ENCODE measurements at regions not wholly inside any gene's neighbourhood (a gene's known extent, or its start where the extent isn't known, plus 50 kb on each side); places are given as distances from the start of the nearest gene placed in this dataset.

GRCh38 chr6:166106076-166106686, 61.5 kb downstream of the TBXT start:
- Histone ChIP-seq H3K9ac (ENCODE audit: low read length) (no peak overlapping the region), H3K4me1 (ENCODE audit: control insufficient read depth, insufficient read depth, low read length) (no peaks in the 10 kb centered on the region), H3K9me3 (ENCODE audit: control insufficient read depth, low read length) (no peaks in the 10 kb centered on the region), H3K4me3 (ENCODE audit: low read length) (no peak overlapping the region), H3K27me3 (ENCODE audit: control insufficient read depth, insufficient read depth, low read length) (no peaks in the 10 kb centered on the region), H3K36me3 (ENCODE audit: control insufficient read depth, insufficient read depth, low read length) (no peaks in the 10 kb centered on the region)

GRCh38 chr6:166105341-166106075, 62.1 kb downstream of the TBXT start:
- no peak overlapping the region for H3K9ac ChIP-seq (ENCODE audit: low read length)
- no peaks in the 10 kb centered on the region for H3K4me1 ChIP-seq (ENCODE audit: control insufficient read depth, insufficient read depth, low read length)
- no peaks in the 10 kb centered on the region for H3K9me3 ChIP-seq (ENCODE audit: control insufficient read depth, low read length)

GRCh38 chr6:166104872-166105271, 62.8 kb downstream of the TBXT start:
- no peaks in the 10 kb centered on the region for H3K9me3 ChIP-seq (ENCODE audit: control insufficient read depth, low read length)
- H3K4me1 ChIP-seq (ENCODE audit: control insufficient read depth, insufficient read depth, low read length), result no peaks in the 10 kb centered on the region
- no peak overlapping the region for H3K9ac ChIP-seq (ENCODE audit: low read length)
- H3K27me3 ChIP-seq (ENCODE audit: control insufficient read depth, insufficient read depth, low read length), result no peaks in the 10 kb centered on the region
- H3K36me3 ChIP-seq (ENCODE audit: control insufficient read depth, insufficient read depth, low read length), result no peaks in the 10 kb centered on the region
- no peak overlapping the region for H3K4me3 ChIP-seq (ENCODE audit: low read length)

More at GRCh38 chr6:166105341-166106075, 62.1 kb downstream of the TBXT start:
- Histone ChIP-seq H3K4me3 (ENCODE audit: low read length) (no peak overlapping the region), H3K27me3 (ENCODE audit: control insufficient read depth, insufficient read depth, low read length) (no peaks in the 10 kb centered on the region), H3K36me3 (ENCODE audit: control insufficient read depth, insufficient read depth, low read length) (no peaks in the 10 kb centered on the region)

- H3K9me3 ChIP-seq (ENCODE audit: control insufficient read depth, low read length), result no peaks in the 10 kb centered on the region
- no peaks in the 10 kb centered on the region for H3K4me1 ChIP-seq (ENCODE audit: control insufficient read depth, insufficient read depth, low read length)
- no peak overlapping the region for H3K9ac ChIP-seq (ENCODE audit: low read length)
- H3K4me3 ChIP-seq (ENCODE audit: low read length), result no peak overlapping the region
- no peaks in the 10 kb centered on the region for H3K27me3 ChIP-seq (ENCODE audit: control insufficient read depth, insufficient read depth, low read length)
- no peaks in the 10 kb centered on the region for H3K36me3 ChIP-seq (ENCODE audit: control insufficient read depth, insufficient read depth, low read length)
Measured at GRCh38 chr6:166104107-166104506, 63.5 kb downstream of the TBXT start.

GRCh38 chr6:166101819-166102419, 65.7 kb downstream of the TBXT start:
- Histone ChIP-seq H3K36me3 (ENCODE audit: control insufficient read depth, insufficient read depth, low read length) (no peaks in the 10 kb centered on the region), H3K27me3 (ENCODE audit: control insufficient read depth, insufficient read depth, low read length) (no peaks in the 10 kb centered on the region), H3K4me3 (ENCODE audit: low read length) (no peak overlapping the region), H3K9ac (ENCODE audit: low read length) (no peak overlapping the region), H3K4me1 (ENCODE audit: control insufficient read depth, insufficient read depth, low read length) (no peaks in the 10 kb centered on the region), H3K9me3 (ENCODE audit: control insufficient read depth, low read length) (no peaks in the 10 kb centered on the region)

- Histone ChIP-seq H3K27me3 (ENCODE audit: control insufficient read depth, insufficient read depth, low read length) (no peaks in the 10 kb centered on the region), H3K4me3 (ENCODE audit: low read length) (no peak overlapping the region), H3K9ac (ENCODE audit: low read length) (no peak overlapping the region), H3K36me3 (ENCODE audit: control insufficient read depth, insufficient read depth, low read length) (no peaks in the 10 kb centered on the region), H3K9me3 (ENCODE audit: control insufficient read depth, low read length) (no peaks in the 10 kb centered on the region), H3K4me1 (ENCODE audit: control insufficient read depth, insufficient read depth, low read length) (no peaks in the 10 kb centered on the region)
Measured at GRCh38 chr6:166097914-166098522, 69.6 kb downstream of the TBXT start.

GRCh38 chr6:166087852-166088251, 79.8 kb downstream of the TBXT start:
- Histone ChIP-seq H3K4me3 (ENCODE audit: low read length) (no peak overlapping the region), H3K36me3 (ENCODE audit: control insufficient read depth, insufficient read depth, low read length) (no peaks in the 10 kb centered on the region), H3K9ac (ENCODE audit: low read length) (no peak overlapping the region), H3K9me3 (ENCODE audit: control insufficient read depth, low read length) (no peaks in the 10 kb centered on the region), H3K4me1 (ENCODE audit: control insufficient read depth, insufficient read depth, low read length) (no peaks in the 10 kb centered on the region), H3K27me3 (ENCODE audit: control insufficient read depth, insufficient read depth, low read length) (no peaks in the 10 kb centered on the region)

GRCh38 chr6:166087246-166087645, 80.4 kb downstream of the TBXT start:
- no peaks in the 10 kb centered on the region for H3K27me3 ChIP-seq (ENCODE audit: control insufficient read depth, insufficient read depth, low read length)
- H3K4me1 ChIP-seq (ENCODE audit: control insufficient read depth, insufficient read depth, low read length), result no peaks in the 10 kb centered on the region
- H3K9me3 ChIP-seq (ENCODE audit: control insufficient read depth, low read length), result no peaks in the 10 kb centered on the region
- H3K4me3 ChIP-seq (ENCODE audit: low read length), result no peak overlapping the region
- no peak overlapping the region for H3K9ac ChIP-seq (ENCODE audit: low read length)
- H3K36me3 ChIP-seq (ENCODE audit: control insufficient read depth, insufficient read depth, low read length), result no peaks in the 10 kb centered on the region

- H3K27me3 ChIP-seq (ENCODE audit: control insufficient read depth, insufficient read depth, low read length), result no peaks in the 10 kb centered on the region
- no peaks in the 10 kb centered on the region for H3K9me3 ChIP-seq (ENCODE audit: control insufficient read depth, low read length)
- H3K4me3 ChIP-seq (ENCODE audit: low read length), result no peak overlapping the region
Measured at GRCh38 chr6:166085500-166085899, 82.2 kb downstream of the TBXT start.

GRCh38 chr6:166084951-166085350, 82.7 kb downstream of the TBXT start:
- no peak overlapping the region for H3K9ac ChIP-seq (ENCODE audit: low read length)
- H3K4me1 ChIP-seq (ENCODE audit: control insufficient read depth, insufficient read depth, low read length), result no peaks in the 10 kb centered on the region
- no peaks in the 10 kb centered on the region for H3K36me3 ChIP-seq (ENCODE audit: control insufficient read depth, insufficient read depth, low read length)
- no peaks in the 10 kb centered on the region for H3K27me3 ChIP-seq (ENCODE audit: control insufficient read depth, insufficient read depth, low read length)
- no peaks in the 10 kb centered on the region for H3K9me3 ChIP-seq (ENCODE audit: control insufficient read depth, low read length)
- H3K4me3 ChIP-seq (ENCODE audit: low read length), result no peak overlapping the region

More at GRCh38 chr6:166085500-166085899, 82.2 kb downstream of the TBXT start:
- H3K4me1 ChIP-seq (ENCODE audit: control insufficient read depth, insufficient read depth, low read length), result no peaks in the 10 kb centered on the region
- H3K9ac ChIP-seq (ENCODE audit: low read length), result no peak overlapping the region
- H3K36me3 ChIP-seq (ENCODE audit: control insufficient read depth, insufficient read depth, low read length), result no peaks in the 10 kb centered on the region

GRCh38 chr6:166079841-166080240, 87.8 kb downstream of the TBXT start:
- H3K4me1 ChIP-seq (ENCODE audit: control insufficient read depth, insufficient read depth, low read length), result no peaks in the 10 kb centered on the region
- no peaks in the 10 kb centered on the region for H3K27me3 ChIP-seq (ENCODE audit: control insufficient read depth, insufficient read depth, low read length)
- no peaks in the 10 kb centered on the region for H3K9me3 ChIP-seq (ENCODE audit: control insufficient read depth, low read length)

GRCh38 chr6:166078294-166078693, 89.4 kb downstream of the TBXT start:
- Histone ChIP-seq H3K4me3 (ENCODE audit: low read length) (no peak overlapping the region), H3K4me1 (ENCODE audit: control insufficient read depth, insufficient read depth, low read length) (no peaks in the 10 kb centered on the region), H3K27me3 (ENCODE audit: control insufficient read depth, insufficient read depth, low read length) (no peaks in the 10 kb centered on the region), H3K9me3 (ENCODE audit: control insufficient read depth, low read length) (no peaks in the 10 kb centered on the region), H3K36me3 (ENCODE audit: control insufficient read depth, insufficient read depth, low read length) (no peaks in the 10 kb centered on the region), H3K9ac (ENCODE audit: low read length) (no peak overlapping the region)

More at GRCh38 chr6:166079841-166080240, 87.8 kb downstream of the TBXT start:
- no peak overlapping the region for H3K9ac ChIP-seq (ENCODE audit: low read length)
- H3K4me3 ChIP-seq (ENCODE audit: low read length), result no peak overlapping the region
- no peaks in the 10 kb centered on the region for H3K36me3 ChIP-seq (ENCODE audit: control insufficient read depth, insufficient read depth, low read length)
